CD14-positive monocyte (primary cell): ENCODE measurements at regions not wholly inside any gene's neighbourhood (a gene's known extent, or its start where the extent isn't known, plus 50 kb on each side); places are given as distances from the start of the nearest gene placed in this dataset.

Source experiments
- DNase-seq, 3 donors: peaks; one replicate each; pipeline ENCODE4 v3.0.0-alpha.2; 2011 to 2022
- H2AFZ ChIP-seq: 2 replicates; pipeline ENCODE4 v1.6.0; 2012; ENCODE audit warnings: mild to moderate bottlenecking, low read depth, low read length, inconsistent platforms; ENCODE audit not compliant: insufficient read depth, poor library complexity, severe bottlenecking
- H3K27ac ChIP-seq, 2 donors: 1 replicate in 1 of 2; 2 replicates in 1 of 2; pipeline ENCODE4 v1.5.1; 2012 to 2013; ENCODE audit warnings: low read length in 2 of 2, control low read depth in 1 of 2, inconsistent platforms in 1 of 2, low read depth in 1 of 2, mild to moderate bottlenecking in 1 of 2
- H3K27me3 ChIP-seq, 2 donors: one replicate each; pipeline versions ENCODE4 v1.6.0 to v1.6.1; 2011 to 2013; ENCODE audit warnings: low read length in 2 of 2; ENCODE audit not compliant: control insufficient read depth in 2 of 2, insufficient read depth in 2 of 2
- H3K36me3 ChIP-seq, 2 donors: replicated peaks in 1 of 2; 1 replicate in 1 of 2; 2 replicates in 1 of 2; pipeline versions ENCODE4 v1.5.1 to v1.6.1; 2012 to 2013; ENCODE audit warnings: low read length in 2 of 2, control low read depth in 1 of 2, inconsistent platforms in 1 of 2, mild to moderate bottlenecking in 1 of 2; ENCODE audit not compliant: insufficient read depth in 2 of 2, control insufficient read depth in 1 of 2
- H3K4me1 ChIP-seq, 2 donors: 1 replicate in 1 of 2; 2 replicates in 1 of 2; pipeline versions ENCODE4 v1.5.1 to v1.6.1; 2012 to 2013; ENCODE audit warnings: low read length in 2 of 2, control low read depth in 1 of 2, inconsistent platforms in 1 of 2, mild to moderate bottlenecking in 1 of 2, moderate library complexity in 1 of 2; ENCODE audit not compliant: insufficient read depth in 2 of 2, control insufficient read depth in 1 of 2
- H3K4me2 ChIP-seq: replicated peaks from 2 replicates; pipeline ENCODE3; 2012; ENCODE audit warnings: low read length, moderate library complexity, mild to moderate bottlenecking; ENCODE audit not compliant: poor library complexity, severe bottlenecking; ENCODE audit errors: extremely low read depth
- H3K4me3 ChIP-seq, 3 experiments: fragments of 200-600 bp in 1 of 3; sonication (generic) in 1 of 3; replicated peaks in 1 of 3; 1 replicate in 2 of 3; 2 replicates in 1 of 3; pipeline ENCODE4 v1.5.1; 2011 to 2013; ENCODE audit warnings: low read length in 3 of 3, mild to moderate bottlenecking in 3 of 3, control low read depth in 2 of 3, low read depth in 2 of 3, inconsistent platforms in 1 of 3, moderate library complexity in 1 of 3
- H3K79me2 ChIP-seq: 2 replicates; pipeline ENCODE4 v1.6.0; 2012; ENCODE audit warnings: mild to moderate bottlenecking, control low read depth, inconsistent platforms, low read length, moderate library complexity; ENCODE audit not compliant: insufficient read depth
- H3K9ac ChIP-seq: 2 replicates; pipeline ENCODE4 v1.6.0; 2017; ENCODE audit warnings: low read length, mild to moderate bottlenecking; ENCODE audit not compliant: insufficient read depth, poor library complexity, severe bottlenecking
- H3K9me3 ChIP-seq, 2 donors: replicated peaks in 1 of 2; 1 replicate in 1 of 2; 2 replicates in 1 of 2; pipeline versions ENCODE4 v1.5.1 to v1.6.1; 2012 to 2013; ENCODE audit warnings: low read length in 2 of 2, control low read depth in 1 of 2; ENCODE audit not compliant: control insufficient read depth in 1 of 2, insufficient read depth in 1 of 2
- H4K20me1 ChIP-seq: 2 replicates; pipeline ENCODE4 v1.6.0; 2012; ENCODE audit warnings: mild to moderate bottlenecking, low read length, control low read depth, moderate library complexity; ENCODE audit not compliant: insufficient read depth
- H3K27ac Mint-ChIP-seq, 7 donors: one replicate each; pipeline ENCODE4 v1.8.0; 2020; ENCODE audit warnings: mild to moderate bottlenecking in 7 of 7, mixed read lengths in 7 of 7, moderate library complexity in 6 of 7, inconsistent platforms in 2 of 7
- H3K27me3 Mint-ChIP-seq, 3 donors: one replicate each; pipeline ENCODE4 v1.8.0; 2021 to 2022; ENCODE audit warnings: low read depth in 3 of 3, mild to moderate bottlenecking in 3 of 3, mixed read lengths in 3 of 3, moderate library complexity in 3 of 3, inconsistent platforms in 1 of 3
- H3K36me3 Mint-ChIP-seq, 2 donors: one replicate each; pipeline ENCODE4 v1.8.0; 2020; ENCODE audit warnings: mixed read lengths in 2 of 2, inconsistent platforms in 1 of 2, mild to moderate bottlenecking in 1 of 2
- H3K4me1 Mint-ChIP-seq: one replicate; pipeline ENCODE4 v1.8.0; 2020; ENCODE audit warnings: mild to moderate bottlenecking, mixed read lengths
- H3K4me3 Mint-ChIP-seq, 2 donors: one replicate each; pipeline ENCODE4 v1.8.0; 2020; ENCODE audit warnings: mild to moderate bottlenecking in 2 of 2, mixed read lengths in 2 of 2, moderate library complexity in 1 of 2
- H3K9me3 Mint-ChIP-seq, 7 donors: one replicate each; pipeline ENCODE4 v1.8.0; 2020 to 2022; ENCODE audit warnings: mixed read lengths in 7 of 7, mild to moderate bottlenecking in 6 of 7, moderate library complexity in 6 of 7, inconsistent platforms in 2 of 7
- WGBS: methylation state at CpG from one replicate; pipeline ENCODE4 v1.1.5; 2013; ENCODE audit warnings: missing lambda C conversion rate; ENCODE audit not compliant: insufficient coverage; 5-methylcytosine and 5-hydroxymethylcytosine counted together
- intact Hi-C, 2 donors: fragments of 100-400 bp; cut with micrococcal nuclease; formaldehyde crosslinking; loops; one replicate each; pipeline versions ENCODE4 v1.15.0 to v1.15.1; 2023
- TF ChIP-seq, protein P1 (sequence below): fragments of 200-600 bp; IDR thresholded peaks from one replicate; pipeline ENCODE4 v1.8.0; 2022; ENCODE audit warnings: antibody characterized with exemption, mild to moderate bottlenecking

DNA sequence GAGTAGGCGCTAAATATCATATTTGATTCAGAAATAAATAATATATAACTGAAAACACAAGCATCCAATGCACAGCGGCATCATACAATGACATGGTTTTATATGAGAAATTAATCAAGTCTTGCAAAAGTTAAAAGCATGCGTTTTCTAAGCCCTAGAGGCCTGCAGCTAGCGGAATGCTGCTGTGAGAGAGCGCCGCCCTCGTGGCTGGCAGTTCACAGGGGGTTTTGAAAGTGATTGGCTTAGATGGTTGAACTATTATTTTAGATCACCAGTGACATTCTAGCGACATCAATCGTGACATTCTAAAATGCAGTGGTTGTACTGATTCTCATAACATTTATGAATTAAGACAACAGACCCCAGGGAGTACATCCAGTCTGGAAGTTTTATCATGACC lies 235.2 kb upstream of the MGMT start:
- Histone ChIP-seq H3K4me1 (no peaks in the 10 kb centered on the region), H3K27ac (no peak overlapping the region), H2AFZ (no peak overlapping the region), H3K9me3 (no peaks in the 10 kb centered on the region), H3K27me3 (no peaks in the 10 kb centered on the region), H3K79me2 (no peaks in the 10 kb centered on the region), H4K20me1 (no peaks in the 10 kb centered on the region), H3K4me2 (no peak overlapping the region), H3K9ac (no peak overlapping the region), H3K4me3 (no peak overlapping the region), H3K36me3 (no peaks in the 10 kb centered on the region)
- H3K4me3 Mint-ChIP-seq: no peak overlapping the region
- peaks cover 0 to 2% (median 0%) of the 10 kb centered on the region in 3 donors for H3K27me3 Mint-ChIP-seq
- H3K9me3 Mint-ChIP-seq: peaks cover 0 to 9% (median 0%) of the 10 kb centered on the region in 7 donors
- no CpG with 5 or more reads among the region's 9 CpGs for WGBS
- TF ChIP-seq, protein P1, sequence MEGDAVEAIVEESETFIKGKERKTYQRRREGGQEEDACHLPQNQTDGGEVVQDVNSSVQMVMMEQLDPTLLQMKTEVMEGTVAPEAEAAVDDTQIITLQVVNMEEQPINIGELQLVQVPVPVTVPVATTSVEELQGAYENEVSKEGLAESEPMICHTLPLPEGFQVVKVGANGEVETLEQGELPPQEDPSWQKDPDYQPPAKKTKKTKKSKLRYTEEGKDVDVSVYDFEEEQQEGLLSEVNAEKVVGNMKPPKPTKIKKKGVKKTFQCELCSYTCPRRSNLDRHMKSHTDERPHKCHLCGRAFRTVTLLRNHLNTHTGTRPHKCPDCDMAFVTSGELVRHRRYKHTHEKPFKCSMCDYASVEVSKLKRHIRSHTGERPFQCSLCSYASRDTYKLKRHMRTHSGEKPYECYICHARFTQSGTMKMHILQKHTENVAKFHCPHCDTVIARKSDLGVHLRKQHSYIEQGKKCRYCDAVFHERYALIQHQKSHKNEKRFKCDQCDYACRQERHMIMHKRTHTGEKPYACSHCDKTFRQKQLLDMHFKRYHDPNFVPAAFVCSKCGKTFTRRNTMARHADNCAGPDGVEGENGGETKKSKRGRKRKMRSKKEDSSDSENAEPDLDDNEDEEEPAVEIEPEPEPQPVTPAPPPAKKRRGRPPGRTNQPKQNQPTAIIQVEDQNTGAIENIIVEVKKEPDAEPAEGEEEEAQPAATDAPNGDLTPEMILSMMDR: no peak
- no peak overlapping the region for H3K27ac Mint-ChIP-seq
- DNase-seq: no peak
- intact Hi-C loops: no loop called here
- H3K4me1 Mint-ChIP-seq: no peaks in the 10 kb centered on the region
- no peaks in the 10 kb centered on the region for H3K36me3 Mint-ChIP-seq

DNA sequence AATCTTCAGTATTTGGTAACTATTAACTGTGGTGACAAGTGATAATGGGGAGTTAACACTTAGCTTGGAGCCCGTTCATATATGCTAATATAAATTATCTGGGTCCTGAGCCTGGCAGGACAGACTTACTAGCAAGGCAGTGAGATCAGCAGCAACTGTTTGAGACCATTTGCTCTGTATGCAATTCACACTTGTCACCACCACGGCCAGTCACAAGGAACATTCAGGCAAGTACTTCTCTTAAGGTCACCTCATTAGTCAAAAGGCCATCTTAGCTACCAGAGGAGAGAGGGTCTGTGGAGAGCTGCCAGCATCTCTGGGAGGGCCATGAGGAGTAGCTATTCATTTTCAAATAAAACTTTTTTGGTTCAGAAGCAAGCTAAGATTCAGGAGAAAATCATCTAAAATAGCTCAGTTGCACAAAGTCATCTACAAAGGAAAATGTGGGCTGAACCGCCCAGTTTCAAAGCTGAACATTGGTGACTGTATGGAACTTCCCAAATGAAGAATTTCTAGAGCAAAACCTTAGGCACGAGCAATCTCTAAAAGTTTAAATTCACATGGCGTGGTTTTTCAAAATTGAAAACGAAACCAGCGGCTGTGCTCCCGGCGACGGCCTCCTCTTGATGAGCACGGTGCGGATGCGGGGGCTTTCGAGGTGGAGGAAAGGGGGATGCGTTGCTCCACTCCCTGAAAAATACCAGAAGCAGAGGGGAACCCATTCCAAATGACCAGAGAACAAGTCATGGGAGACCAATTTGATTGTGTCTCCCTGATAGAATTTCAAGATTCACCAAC lies 233.5 kb upstream of the MGMT start:
- Histone ChIP-seq H3K27me3 (no peaks in the 10 kb centered on the region), H4K20me1 (no peaks in the 10 kb centered on the region), H3K9me3 (no peaks in the 10 kb centered on the region), H3K4me3 (no peak overlapping the region), H3K4me2 (no peak overlapping the region), H3K9ac (no peak overlapping the region), H3K4me1 (no peaks in the 10 kb centered on the region), H3K79me2 (no peaks in the 10 kb centered on the region), H3K27ac (no peak overlapping the region), H2AFZ (no peak overlapping the region), H3K36me3 (no peaks in the 10 kb centered on the region)
- no peak for DNase-seq
- 93% methylated on average over 13 of the region's 15 CpGs for WGBS
- H3K4me1 Mint-ChIP-seq: no peaks in the 10 kb centered on the region
- H3K27me3 Mint-ChIP-seq: peaks cover 0 to 2% (median 0%) of the 10 kb centered on the region in 3 donors
- TF ChIP-seq, protein P1: no peak
- H3K9me3 Mint-ChIP-seq: peaks cover 0 to 9% (median 0%) of the 10 kb centered on the region in 7 donors
- no peak overlapping the region for H3K4me3 Mint-ChIP-seq
- no peak overlapping the region for H3K27ac Mint-ChIP-seq
- H3K36me3 Mint-ChIP-seq: no peaks in the 10 kb centered on the region
- intact Hi-C loops: no loop called here
